OCI-LY7 (cell line): ENCODE measurements at regions not wholly inside any gene's neighbourhood (a gene's known extent, or its start where the extent isn't known, plus 50 kb on each side); places are given as distances from the start of the nearest gene placed in this dataset.
"Not testable (repeated sequence)": the region's sequence is repeated elsewhere in the genome, so short reads cannot be mapped to it uniquely, and the experiment has no call there.

Source experiments
- BruUV-seq: library from RNA; stranded (reverse); fragments of 400-500 nt; replicated peaks from 2 replicates; lab custom pipeline; 2021; lab: Mats Ljungman, UMichigan
- CTCF ChIA-PET: fragments of 300-600 bp; sonication (Branson Sonifier 250); formaldehyde crosslinking; loops from one replicate; lab custom pipeline; 2022; ENCODE audit warnings: antibody characterized with exemption; ENCODE audit not compliant: unreplicated experiment; lab: Charles Lee
- POLR2A ChIA-PET: fragments of 300-600 bp; sonication (Branson Sonifier 250); formaldehyde crosslinking; loops from one replicate; lab custom pipeline; 2022; ENCODE audit warnings: antibody characterized with exemption; lab: Charles Lee
- DNase-seq: peaks from one replicate; pipeline ENCODE4 v3.0.0-alpha.2; 2015; ENCODE audit warnings: low spot score
- H2AFZ ChIP-seq: fragments of 200-600 bp; sonication (generic), shearing (Covaris generic); 2 replicates; pipeline ENCODE4 v1.6.1; 2014; ENCODE audit warnings: mild to moderate bottlenecking, antibody characterized with exemption, low read length, moderate library complexity
- H3K27ac ChIP-seq: fragments of 200-600 bp; sonication (generic); 2 replicates; pipeline ENCODE4 v1.5.1; 2014; ENCODE audit warnings: mixed run types, low read depth, mild to moderate bottlenecking, moderate library complexity, low read length, inconsistent platforms; ENCODE audit not compliant: poor library complexity, severe bottlenecking
- H3K36me3 ChIP-seq: fragments of 200-600 bp; sonication (generic); 2 replicates; pipeline ENCODE4 v1.6.1; 2014; ENCODE audit warnings: mild to moderate bottlenecking, antibody characterized with exemption, low read length, moderate library complexity, mixed read lengths; ENCODE audit not compliant: insufficient read depth
- H3K4me1 ChIP-seq: fragments of 200-600 bp; sonication (generic); 2 replicates; pipeline ENCODE4 v1.5.1; 2014; ENCODE audit warnings: mild to moderate bottlenecking, low read length; ENCODE audit not compliant: insufficient read depth, poor library complexity, severe bottlenecking
- H3K4me2 ChIP-seq: fragments of 200-600 bp; sonication (generic); 2 replicates; pipeline ENCODE4 v1.6.1; 2014; ENCODE audit warnings: mild to moderate bottlenecking, low read length
- H3K4me3 ChIP-seq: fragments of 200-600 bp; sonication (generic); 2 replicates; pipeline ENCODE4 v1.5.1; 2014; ENCODE audit warnings: mild to moderate bottlenecking, low read depth, low read length; ENCODE audit not compliant: poor library complexity, severe bottlenecking
- H3K79me2 ChIP-seq: fragments of 200-600 bp; sonication (generic); 2 replicates; pipeline ENCODE4 v1.6.1; 2016; ENCODE audit warnings: low read depth, mild to moderate bottlenecking, low read length, moderate library complexity, mixed read lengths; ENCODE audit not compliant: insufficient read depth
- H3K9me2 ChIP-seq: fragments of 200-600 bp; sonication (generic); 2 replicates; pipeline ENCODE4 v1.6.1; 2016; ENCODE audit warnings: mild to moderate bottlenecking, low read length, mixed read lengths; ENCODE audit not compliant: insufficient read depth
- H3K9me3 ChIP-seq: fragments of 200-600 bp; sonication (generic); 2 replicates; pipeline ENCODE4 v1.6.1; 2014; ENCODE audit warnings: mild to moderate bottlenecking, mixed run types, low read length, mixed read lengths
- H4K20me1 ChIP-seq: fragments of 200-600 bp; sonication (generic); 2 replicates; pipeline ENCODE4 v1.6.1; 2014; ENCODE audit warnings: mild to moderate bottlenecking, antibody characterized with exemption, low read length, moderate library complexity, mixed read lengths; ENCODE audit not compliant: insufficient read depth
- CTCF ChIP-seq: fragments of 200-600 bp; sonication (generic); conservative IDR thresholded peaks from 2 replicates; pipeline ENCODE4 v1.5.1; 2014; ENCODE audit warnings: mild to moderate bottlenecking, antibody characterized with exemption, low read length, moderate library complexity, mixed read lengths
- EZH2phosphoT487 ChIP-seq: fragments of 200-600 bp; sonication (generic); IDR thresholded peaks from 2 replicates; pipeline ENCODE4 v1.6.1; 2018; ENCODE audit warnings: low read depth, borderline replicate concordance, mild to moderate bottlenecking, mixed run types, antibody characterized with exemption, low read length, moderate library complexity, mixed read lengths
- intact Hi-C: fragments of 100-400 bp; cut with micrococcal nuclease; formaldehyde crosslinking; loops from one replicate; pipeline ENCODE4 v1.10.0; 2022; ENCODE audit not compliant: unreplicated experiment

GRCh38 chr11:126133901-126134300 lies 71.2 kb upstream of the CDON start:
- intact Hi-C loops: no loop called here
- Histone ChIP-seq H3K79me2 (no peaks in the 10 kb centered on the region), H3K36me3 (no peaks in the 10 kb centered on the region), H3K4me1 (no peaks in the 10 kb centered on the region), H3K9me2 (no peaks in the 10 kb centered on the region), H2AFZ (no peak overlapping the region), H3K9me3 (no peaks in the 10 kb centered on the region), H4K20me1 (no peaks in the 10 kb centered on the region), H3K27ac (no peak overlapping the region), H3K4me3 (no peak overlapping the region), H3K4me2 (no peak overlapping the region)
- DNase-seq: no peak
- ChIA-PET POLR2A (interaction anchor here (0.5 to 1.4 kb wide), 2 partner anchors 10 to 117 kb away, joined by 6 to 14 read pairs; no protein-coding TSS in a partner anchor), CTCF (no interaction called here)
- no peak for TF ChIP-seq EZH2phosphoT487
- TF ChIP-seq CTCF: no peak
- BruUV-seq: no TSS peak

GRCh38 chr11:126132319-126132718 lies 69.7 kb upstream of the CDON start:
- Histone ChIP-seq H3K4me1 (no peaks in the 10 kb centered on the region), H3K9me2 (no peaks in the 10 kb centered on the region), H3K79me2 (no peaks in the 10 kb centered on the region), H2AFZ (no peak overlapping the region), H3K4me3 (no peak overlapping the region), H3K27ac (no peak overlapping the region), H4K20me1 (no peaks in the 10 kb centered on the region), H3K36me3 (no peaks in the 10 kb centered on the region), H3K4me2 (no peak overlapping the region), H3K9me3 (no peaks in the 10 kb centered on the region)
- CTCF ChIA-PET: no interaction called here
- POLR2A ChIA-PET: interaction anchor here (0.6 kb wide), 1 partner anchor 91 kb away, joined by 3 read pairs; no protein-coding TSS in a partner anchor
- no TSS peak for BruUV-seq
- DNase-seq: no peak
- intact Hi-C loops: no loop called here
- TF ChIP-seq EZH2phosphoT487 (no peak), CTCF (no peak)

- H3K4me3 ChIP-seq, H3K27ac ChIP-seq, CTCF ChIA-PET, BruUV-seq, H2AFZ ChIP-seq, H3K4me1 ChIP-seq, H3K36me3 ChIP-seq, H3K4me2 ChIP-seq, H3K79me2 ChIP-seq, H3K9me2 ChIP-seq, intact Hi-C loops, POLR2A ChIA-PET, H4K20me1 ChIP-seq, DNase-seq, H3K9me3 ChIP-seq: not testable (repeated sequence)
Observed at GRCh38 chr11:126130781-126131180, 68.1 kb upstream of the CDON start.
